Uterus (tissue), 3 donors: ENCODE measurements at regions not wholly inside any gene's neighbourhood (a gene's known extent, or its start where the extent isn't known, plus 50 kb on each side); places are given as distances from the start of the nearest gene placed in this dataset.
"Not testable (repeated sequence)": the region's sequence is repeated elsewhere in the genome, so short reads cannot be mapped to it uniquely, and the experiment has no call there.

Source experiments
- DNase-seq, 2 donors: peaks; one replicate each; pipeline ENCODE4 v3.0.0-alpha.2; 2019 to 2020
- H3K27ac ChIP-seq, 2 donors: fragments of 200-600 bp; sonication (generic); 1 replicate in 1 of 2; 2 replicates in 1 of 2; pipeline ENCODE4 v1.5.1; 2016 to 2018
- H3K27me3 ChIP-seq, 2 donors: fragments of 200-600 bp; sonication (generic); one replicate each; pipeline ENCODE4 v1.5.1; 2018 to 2019; ENCODE audit warnings: control low read depth in 1 of 2
- H3K36me3 ChIP-seq, 2 donors: fragments of 200-600 bp; sonication (generic); one replicate each; pipeline ENCODE4 v1.5.1; 2019; ENCODE audit warnings: control low read depth in 1 of 2
- H3K4me1 ChIP-seq, 2 donors: fragments of 200-600 bp; sonication (generic); one replicate each; pipeline ENCODE4 v1.5.1; 2018 to 2019; ENCODE audit warnings: control low read depth in 1 of 2
- H3K4me3 ChIP-seq, 2 donors: fragments of 200-600 bp; sonication (generic); 1 replicate in 1 of 2; 2 replicates in 1 of 2; pipeline ENCODE4 v1.5.1; 2018 to 2019; ENCODE audit warnings: mild to moderate bottlenecking in 1 of 2
- H3K9me3 ChIP-seq, 2 donors: fragments of 200-600 bp; sonication (generic); one replicate each; pipeline ENCODE4 v1.5.1; 2019; ENCODE audit warnings: control low read depth in 1 of 2
- CTCF ChIP-seq, 4 experiments: fragments of 200-600 bp in 2 of 4; fragments of 450-650 bp in 2 of 4; sonication (generic) in 2 of 4; IDR thresholded peaks; one replicate each; pipeline ENCODE4 v1.5.1; 2016 to 2019; ENCODE audit warnings: antibody characterized with exemption in 4 of 4, mild to moderate bottlenecking in 2 of 4, moderate library complexity in 1 of 4
- POLR2A ChIP-seq, 2 donors: fragments of 450-650 bp; IDR thresholded peaks; one replicate each; pipeline ENCODE4 v1.6.1; 2016; ENCODE audit warnings: antibody characterized with exemption in 2 of 2, mild to moderate bottlenecking in 1 of 2, moderate library complexity in 1 of 2
- intact Hi-C: fragments of 100-400 bp; cut with DNase I; formaldehyde crosslinking; loops from one replicate; pipeline ENCODE4 v1.15.1; 2023; ENCODE audit warnings: low total_unique reads
- donor health status: DM: yes; HTN: yes; CAD: no.

GRCh38 chr4:141473026-141473540 lies 163.3 kb upstream of the IL15 start:
- Histone ChIP-seq H3K9me3 (no peaks in the 10 kb centered on the region), H3K27ac (peak overlapping the region in 1 of 2 donors; percentile 48), H3K4me3 (no peak overlapping the region), H3K36me3 (no peaks in the 10 kb centered on the region), H3K27me3 (no peaks in the 10 kb centered on the region), H3K4me1 (no peaks in the 10 kb centered on the region)
- DNase-seq, result no peak
- intact Hi-C loops, result no loop called here
- TF ChIP-seq POLR2A (IDR thresholded peaks at IDR 0.05) (no peak), CTCF (IDR thresholded peaks at IDR 0.05) (no peak)

- Histone ChIP-seq H3K27ac (no peak overlapping the region), H3K4me3 (no peak overlapping the region), H3K36me3 (no peaks in the 10 kb centered on the region), H3K9me3 (no peaks in the 10 kb centered on the region), H3K4me1 (no peaks in the 10 kb centered on the region), H3K27me3 (no peaks in the 10 kb centered on the region)
- intact Hi-C loops, result no loop called here
- peak in 1 of 2 donors; percentile 18 for DNase-seq
- TF ChIP-seq CTCF (IDR thresholded peaks at IDR 0.05) (no peak), POLR2A (IDR thresholded peaks at IDR 0.05) (no peak)
Measured at GRCh38 chr4:141473952-141474351, 162.4 kb upstream of the IL15 start.

GRCh38 chr4:141480950-141481349 lies 155.4 kb upstream of the IL15 start:
- Histone ChIP-seq H3K27ac (no peak overlapping the region), H3K4me3 (no peak overlapping the region), H3K36me3 (no peaks in the 10 kb centered on the region), H3K9me3 (peaks cover 0 to 16% of the 10 kb centered on the region in 2 donors), H3K27me3 (no peaks in the 10 kb centered on the region), H3K4me1 (no peaks in the 10 kb centered on the region)
- DNase-seq, result no peak
- TF ChIP-seq CTCF (IDR thresholded peaks at IDR 0.05) (no peak), POLR2A (IDR thresholded peaks at IDR 0.05) (no peak)
- intact Hi-C loops, result no loop called here

- DNase-seq, intact Hi-C loops, H3K36me3 ChIP-seq, H3K27me3 ChIP-seq, H3K27ac ChIP-seq, H3K4me1 ChIP-seq, H3K4me3 ChIP-seq: not testable (repeated sequence)
- H3K9me3 ChIP-seq, result peaks cover 0 to 16% of the 10 kb centered on the region in 2 donors
Measured at GRCh38 chr4:141484298-141484697, 152.1 kb upstream of the IL15 start.

GRCh38 chr4:141486375-141486997 lies 149.9 kb upstream of the IL15 start:
- H3K27me3 ChIP-seq, result no peaks in the 10 kb centered on the region
- H3K27ac ChIP-seq, result no peak overlapping the region
- H3K4me3 ChIP-seq, result no peak overlapping the region
- DNase-seq, result no peak
- TF ChIP-seq CTCF (IDR thresholded peaks at IDR 0.05) (no peak), POLR2A (IDR thresholded peaks at IDR 0.05) (no peak)
- no peaks in the 10 kb centered on the region for H3K36me3 ChIP-seq
- intact Hi-C loops, result no loop called here
- H3K4me1 ChIP-seq, result no peaks in the 10 kb centered on the region
- H3K9me3 ChIP-seq, result peaks cover 0 to 4% of the 10 kb centered on the region in 2 donors
